Smooth muscle cell (in vitro differentiated cells): ENCODE measurements at regions not wholly inside any gene's neighbourhood (a gene's known extent, or its start where the extent isn't known, plus 50 kb on each side); places are given as distances from the start of the nearest gene placed in this dataset.

Experiments
- DNase-seq: peaks from one replicate; lab custom pipeline; 2025; ENCODE audit not compliant: unreplicated experiment; lab: John Stamatoyannopoulos, UW
- H2AFZ ChIP-seq: fragments of 200-600 bp; sonication (generic); 2 replicates; pipeline ENCODE4 v1.6.0; 2016; ENCODE audit warnings: antibody characterized with exemption, low read depth, mild to moderate bottlenecking
- H3F3A ChIP-seq: fragments of 200-600 bp; sonication (generic); 2 replicates; pipeline ENCODE4 v1.6.0; 2017; ENCODE audit warnings: antibody characterized with exemption, low read depth
- H3K27ac ChIP-seq: fragments of 200-600 bp; sonication (generic); 2 replicates; pipeline ENCODE4 v1.5.1; 2016; ENCODE audit warnings: low read depth, mild to moderate bottlenecking
- H3K27me3 ChIP-seq: fragments of 200-600 bp; sonication (generic); 2 replicates; pipeline ENCODE4 v1.6.1; 2016; ENCODE audit warnings: low read depth, mild to moderate bottlenecking
- H3K36me3 ChIP-seq: fragments of 200-600 bp; sonication (generic); 2 replicates; pipeline ENCODE4 v1.5.1; 2016; ENCODE audit warnings: low read depth
- H3K4me1 ChIP-seq: fragments of 200-600 bp; sonication (generic); 2 replicates; pipeline ENCODE4 v1.5.1; 2016; ENCODE audit warnings: low read depth
- H3K4me2 ChIP-seq: fragments of 200-600 bp; sonication (generic); 2 replicates; pipeline ENCODE4 v1.6.0; 2016; ENCODE audit warnings: mild to moderate bottlenecking
- H3K4me3 ChIP-seq: fragments of 200-600 bp; sonication (generic); 2 replicates; pipeline ENCODE4 v1.5.1; 2016; ENCODE audit warnings: mild to moderate bottlenecking
- H3K79me2 ChIP-seq: fragments of 200-600 bp; sonication (generic); 2 replicates; pipeline ENCODE4 v1.6.0; 2016; ENCODE audit warnings: low read depth, mild to moderate bottlenecking
- H3K9ac ChIP-seq: fragments of 200-600 bp; sonication (generic); 2 replicates; pipeline ENCODE4 v1.6.0; 2016; ENCODE audit warnings: low read depth
- H3K9me3 ChIP-seq: fragments of 200-600 bp; sonication (generic); replicated peaks from 2 replicates; pipeline ENCODE4 v1.5.1; 2016; ENCODE audit warnings: low read depth
- H4K20me1 ChIP-seq: fragments of 200-600 bp; sonication (generic); 2 replicates; pipeline ENCODE4 v1.6.0; 2016; ENCODE audit warnings: low read depth
- CTCF ChIP-seq: fragments of 200-600 bp; sonication (generic); IDR thresholded peaks from 2 replicates; pipeline ENCODE4 v1.5.1; 2017; ENCODE audit warnings: borderline replicate concordance, mild to moderate bottlenecking, antibody characterized with exemption; ENCODE audit not compliant: insufficient read depth, poor library complexity, severe bottlenecking
- WGBS: methylation state at CpG from one replicate; pipeline ENCODE4 v1.1.7; 2016; ENCODE audit warnings: low lambda C conversion rate; 5-methylcytosine and 5-hydroxymethylcytosine counted together

- H3K27me3 ChIP-seq: no peaks in the 10 kb centered on the region
- H2AFZ ChIP-seq: no peak overlapping the region
- TF ChIP-seq CTCF: no peak
- no peak overlapping the region for H3K4me3 ChIP-seq
- H3K27ac ChIP-seq: no peak overlapping the region
- no peaks in the 10 kb centered on the region for H4K20me1 ChIP-seq
- H3K4me2 ChIP-seq: no peak overlapping the region
- no peaks in the 10 kb centered on the region for H3K36me3 ChIP-seq
- no peaks in the 10 kb centered on the region for H3K4me1 ChIP-seq
- no peak for DNase-seq
- no peaks in the 10 kb centered on the region for H3K79me2 ChIP-seq
- no peaks in the 10 kb centered on the region for H3F3A ChIP-seq
- 96% methylated on average over 2 of the region's 2 CpGs for WGBS
- H3K9ac ChIP-seq: no peak overlapping the region
- H3K9me3 ChIP-seq: no peaks in the 10 kb centered on the region
Observed at GRCh38 chr10:81759111-81759510, 115.9 kb upstream of the NRG3 start.

GRCh38 chr10:81784111-81784597, 90.8 kb upstream of the NRG3 start:
- no peak overlapping the region for H3K4me3 ChIP-seq
- DNase-seq: no peak
- H3K27ac ChIP-seq: no peak overlapping the region
- WGBS: 96% methylated on average over 26 of the region's 31 CpGs
- no peaks in the 10 kb centered on the region for H3K9me3 ChIP-seq
- no peak overlapping the region for H3K4me2 ChIP-seq
- no peaks in the 10 kb centered on the region for H3K36me3 ChIP-seq
- no peaks in the 10 kb centered on the region for H3F3A ChIP-seq
- H3K27me3 ChIP-seq: no peaks in the 10 kb centered on the region
- H3K4me1 ChIP-seq: no peaks in the 10 kb centered on the region
- H4K20me1 ChIP-seq: no peaks in the 10 kb centered on the region
- H2AFZ ChIP-seq: no peak overlapping the region
- H3K9ac ChIP-seq: no peak overlapping the region
- TF ChIP-seq CTCF: no peak
- H3K79me2 ChIP-seq: no peaks in the 10 kb centered on the region

- no peak for DNase-seq
- WGBS: 69% methylated on average over 2 of the region's 2 CpGs
- Histone ChIP-seq H3K79me2 (no peaks in the 10 kb centered on the region), H3K4me3 (no peak overlapping the region), H3K27ac (no peak overlapping the region), H2AFZ (no peak overlapping the region), H3K27me3 (no peaks in the 10 kb centered on the region), H3K36me3 (no peaks in the 10 kb centered on the region), H3K4me1 (no peaks in the 10 kb centered on the region), H3K9ac (no peak overlapping the region), H4K20me1 (no peaks in the 10 kb centered on the region), H3K9me3 (no peaks in the 10 kb centered on the region), H3K4me2 (no peak overlapping the region), H3F3A (no peaks in the 10 kb centered on the region)
- no peak for TF ChIP-seq CTCF
Observed at GRCh38 chr10:81792729-81793128, 82.3 kb upstream of the NRG3 start.

- Histone ChIP-seq H3K4me2 (no peak overlapping the region), H3K4me1 (no peaks in the 10 kb centered on the region), H3K79me2 (no peaks in the 10 kb centered on the region), H4K20me1 (no peaks in the 10 kb centered on the region), H3K27ac (no peak overlapping the region), H3K27me3 (no peaks in the 10 kb centered on the region), H3K9ac (no peak overlapping the region), H2AFZ (no peak overlapping the region), H3K4me3 (no peak overlapping the region), H3F3A (no peaks in the 10 kb centered on the region), H3K9me3 (no peaks in the 10 kb centered on the region), H3K36me3 (no peaks in the 10 kb centered on the region)
- 65% methylated on average over 3 of the region's 3 CpGs for WGBS
- no peak for DNase-seq
- no peak for TF ChIP-seq CTCF
Observed at GRCh38 chr10:81806842-81807241, 68.2 kb upstream of the NRG3 start.
